NB4 (cell line): ENCODE measurements at regions not wholly inside any gene's neighbourhood (a gene's known extent, or its start where the extent isn't known, plus 50 kb on each side); places are given as distances from the start of the nearest gene placed in this dataset.

Source experiments
- DNase-seq: peaks from one replicate; pipeline ENCODE4 v3.0.0; 2010; ENCODE audit warnings: low read depth
- H3K4me3 ChIP-seq: one replicate; pipeline ENCODE4 v1.5.1; 2011; ENCODE audit warnings: mild to moderate bottlenecking, low read depth, low read length, moderate library complexity
- CTCF ChIP-seq: IDR thresholded peaks from one replicate; pipeline ENCODE4 v1.5.1; 2012; ENCODE audit warnings: low read depth, low read length
- MAX ChIP-seq: IDR thresholded peaks from 2 replicates; pipeline ENCODE4 v1.6.1; 2011; ENCODE audit warnings: low read depth, low read length
- MYC ChIP-seq: IDR thresholded peaks from 2 replicates; pipeline ENCODE4 v1.6.1; 2011; ENCODE audit warnings: low read depth, low read length
- POLR2A ChIP-seq: IDR thresholded peaks from 2 replicates; pipeline ENCODE4 v1.6.1; 2011; ENCODE audit warnings: mild to moderate bottlenecking; ENCODE audit not compliant: insufficient read length; ENCODE audit errors: extremely low read depth

GRCh38 chr2:176734868-176735267 is 465.6 kb downstream of the MTX2 start:
- DNase-seq: no peak
- no peak overlapping the region for H3K4me3 ChIP-seq
- no peak for TF ChIP-seq CTCF
- no peak for TF ChIP-seq MAX
- TF ChIP-seq POLR2A: no peak
- no peak for TF ChIP-seq MYC

- no peak for DNase-seq
- H3K4me3 ChIP-seq: no peak overlapping the region
- TF ChIP-seq CTCF (no peak), MYC (no peak), MAX (no peak), POLR2A (no peak)
Observed at GRCh38 chr2:176742271-176742670, 470.3 kb upstream of the HNRNPA3 start.

- TF ChIP-seq CTCF (no peak), MAX (no peak), POLR2A (no peak), MYC (no peak)
- DNase-seq: no peak
- H3K4me3 ChIP-seq: no peak overlapping the region
Observed at GRCh38 chr2:176743671-176744070, 468.9 kb upstream of the HNRNPA3 start.

- no peak overlapping the region for H3K4me3 ChIP-seq
- DNase-seq: no peak
Observed at GRCh38 chr2:176744146-176744545, 468.4 kb upstream of the HNRNPA3 start.

GRCh38 chr2:176745543-176746200 is 466.9 kb upstream of the HNRNPA3 start:
- TF ChIP-seq MAX (no peak), CTCF (no peak), MYC (no peak), POLR2A (no peak)
- no peak for DNase-seq
- H3K4me3 ChIP-seq: no peak overlapping the region

More at GRCh38 chr2:176744146-176744545, 468.4 kb upstream of the HNRNPA3 start:
- no peak for TF ChIP-seq MYC
- TF ChIP-seq MAX: no peak

- no peak overlapping the region for H3K4me3 ChIP-seq
- no peak for TF ChIP-seq MAX
- no peak for TF ChIP-seq CTCF
- no peak for TF ChIP-seq MYC
- TF ChIP-seq POLR2A: no peak
- no peak for DNase-seq
Observed at GRCh38 chr2:176746411-176746810, 466.2 kb upstream of the HNRNPA3 start.
